Endothelial cell of umbilical vein (primary cell): ENCODE measurements at regions not wholly inside any gene's neighbourhood (a gene's known extent, or its start where the extent isn't known, plus 50 kb on each side); places are given as distances from the start of the nearest gene placed in this dataset.

Source experiments
- BruUV-seq: library from RNA; stranded (reverse); fragments of 400-500 nt; replicated peaks from 2 replicates; lab custom pipeline; 2021; lab: Mats Ljungman, UMichigan
- CTCF ChIA-PET: fragments of 300-600, 350-600 bp; sonication (Branson Sonifier 250); formaldehyde crosslinking; loops from one replicate; lab custom pipeline; 2021; ENCODE audit warnings: antibody characterized with exemption, inconsistent platforms; lab: Charles Lee
- POLR2A ChIA-PET: fragments of 300-600, 350-600 bp; sonication (Branson Sonifier 250); formaldehyde crosslinking; loops from one replicate; lab custom pipeline; 2021; ENCODE audit warnings: antibody characterized with exemption, inconsistent platforms; lab: Charles Lee
- DNase-seq: peaks from one replicate; pipeline ENCODE4 v3.0.0-alpha.2; 2011; ENCODE audit warnings: low read depth, low spot score
- FAIRE-seq: peaks from 2 replicates; lab custom pipeline; 2011; peaks lifted over from hg19 to GRCh38; lab: Jason Lieb, UNC
- H2AFZ ChIP-seq: 2 replicates; pipeline ENCODE4 v1.6.0; 2012; ENCODE audit warnings: low read depth, low read length, control low read depth, inconsistent platforms
- H3K27ac ChIP-seq: 2 replicates; pipeline ENCODE4 v1.5.1; 2011; ENCODE audit warnings: low read depth, mild to moderate bottlenecking, control low read depth, low read length, moderate library complexity; ENCODE audit not compliant: insufficient read depth
- H3K27me3 ChIP-seq, 2 experiments: 2 replicates each; pipeline versions ENCODE4 v1.6.0 to v1.6.1; 2011; ENCODE audit warnings: low read length in 2 of 2, mixed read lengths in 1 of 2; ENCODE audit not compliant: control insufficient read depth in 2 of 2, insufficient read depth in 2 of 2
- H3K36me3 ChIP-seq, 2 experiments: 2 replicates in 1 of 2; 3 replicates in 1 of 2; pipeline ENCODE4 v1.5.1; 2011; ENCODE audit warnings: low read length in 2 of 2, mild to moderate bottlenecking in 1 of 2, moderate library complexity in 1 of 2; ENCODE audit not compliant: control insufficient read depth in 2 of 2, insufficient read depth in 2 of 2; ENCODE audit errors: extremely low read depth in 1 of 2
- H3K4me1 ChIP-seq: 3 replicates; pipeline ENCODE4 v1.5.1; 2011; ENCODE audit warnings: mild to moderate bottlenecking, low read length; ENCODE audit not compliant: control insufficient read depth, insufficient read depth; ENCODE audit errors: extremely low read depth
- H3K4me2 ChIP-seq: 2 replicates; pipeline ENCODE4 v1.6.1; 2011; ENCODE audit warnings: low read length, control low read depth, mixed read lengths; ENCODE audit not compliant: insufficient read depth
- H3K4me3 ChIP-seq, 3 experiments: fragments of 200-600 bp in 1 of 3; sonication (generic), shearing (Covaris generic) in 1 of 3; replicated peaks in 1 of 3; 2 replicates each; pipeline ENCODE4 v1.5.1; 2011 to 2016; ENCODE audit warnings: control low read depth in 3 of 3, low read length in 3 of 3, mild to moderate bottlenecking in 2 of 3, inconsistent platforms in 1 of 3, low read depth in 1 of 3, moderate library complexity in 1 of 3; ENCODE audit not compliant: insufficient read depth in 1 of 3
- H3K79me2 ChIP-seq: 2 replicates; pipeline ENCODE4 v1.6.0; 2012; ENCODE audit warnings: low read length, inconsistent platforms; ENCODE audit not compliant: control insufficient read depth, insufficient read depth
- H3K9ac ChIP-seq: replicated peaks from 2 replicates; pipeline ENCODE3; 2011; ENCODE audit warnings: low read length, control low read depth; ENCODE audit not compliant: insufficient read depth; ENCODE audit errors: extremely low read depth
- H3K9me1 ChIP-seq: replicated peaks from 3 replicates; pipeline ENCODE4 v1.6.0; 2011; ENCODE audit warnings: mild to moderate bottlenecking, low read length; ENCODE audit not compliant: control insufficient read depth, insufficient read depth; ENCODE audit errors: extremely low read depth
- H3K9me3 ChIP-seq: replicated peaks from 2 replicates; pipeline ENCODE4 v1.5.1; 2012; ENCODE audit warnings: low read length, inconsistent platforms; ENCODE audit not compliant: control insufficient read depth, insufficient read depth
- H4K20me1 ChIP-seq: replicated peaks from 2 replicates; pipeline ENCODE3; 2011; ENCODE audit warnings: mild to moderate bottlenecking, low read length; ENCODE audit not compliant: control insufficient read depth, insufficient read depth; ENCODE audit errors: extremely low read depth
- EZH2 ChIP-seq: IDR thresholded peaks from 2 replicates; pipeline ENCODE4 v1.6.1; 2012; ENCODE audit warnings: borderline replicate concordance, low read depth, mild to moderate bottlenecking, moderate library complexity, low read length, inconsistent platforms; ENCODE audit not compliant: severe bottlenecking
- FOS ChIP-seq: IDR thresholded peaks from 2 replicates; pipeline ENCODE4 v1.6.1; 2011; ENCODE audit warnings: mild to moderate bottlenecking, low read length, moderate library complexity, borderline replicate concordance; ENCODE audit not compliant: insufficient read depth
- GATA2 ChIP-seq: IDR thresholded peaks from 2 replicates; pipeline ENCODE4 v1.7.0; 2011; ENCODE audit warnings: low read depth, mild to moderate bottlenecking, moderate library complexity, mixed read lengths, low read length; ENCODE audit not compliant: insufficient read length, insufficient read depth
- JUN ChIP-seq: IDR thresholded peaks from 2 replicates; pipeline ENCODE4 v1.6.1; 2011; ENCODE audit warnings: borderline replicate concordance, low read depth; ENCODE audit not compliant: insufficient read length, insufficient read depth
- MAX ChIP-seq: IDR thresholded peaks from 2 replicates; pipeline ENCODE4 v1.6.1; 2011; ENCODE audit not compliant: insufficient read depth, insufficient read length
- MYC ChIP-seq: IDR thresholded peaks from one replicate; pipeline ENCODE4 v1.6.1; 2011; ENCODE audit warnings: mild to moderate bottlenecking, low read depth, low read length
- POLR2A ChIP-seq: IDR thresholded peaks from 2 replicates; pipeline ENCODE4 v1.6.1; 2012; ENCODE audit warnings: low read depth, mild to moderate bottlenecking, control low read depth, low read length
- POLR2AphosphoS5 ChIP-seq: IDR thresholded peaks from 2 replicates; pipeline ENCODE4 v1.6.1; 2012; ENCODE audit warnings: low read depth, mild to moderate bottlenecking, control low read depth, low read length, moderate library complexity; ENCODE audit not compliant: insufficient read depth
- dilution Hi-C: fragments of 300-500 bp; cut with MboI; formaldehyde crosslinking; loops from one replicate; pipeline ENCODE4 v1.15.0; 2019; ENCODE audit warnings: low sequenced_read_pairs; ENCODE audit not compliant: extremely low pct_ligation_motif_present
- intact Hi-C: fragments of 100-400 bp; cut with micrococcal nuclease; formaldehyde crosslinking; loops from one replicate; pipeline ENCODE4 v1.10.0; 2022
- TF ChIP-seq, protein P1 (sequence below), 2 donors: IDR thresholded peaks; 1 replicate in 1 of 2; 2 replicates in 1 of 2; pipeline ENCODE4 v1.5.1; 2011; ENCODE audit warnings: low read length in 2 of 2, mild to moderate bottlenecking in 2 of 2, moderate library complexity in 2 of 2, control low read depth in 1 of 2, inconsistent platforms in 1 of 2, low read depth in 1 of 2; ENCODE audit not compliant: insufficient read depth in 1 of 2; ENCODE audit errors: extremely low read depth in 1 of 2

DNA sequence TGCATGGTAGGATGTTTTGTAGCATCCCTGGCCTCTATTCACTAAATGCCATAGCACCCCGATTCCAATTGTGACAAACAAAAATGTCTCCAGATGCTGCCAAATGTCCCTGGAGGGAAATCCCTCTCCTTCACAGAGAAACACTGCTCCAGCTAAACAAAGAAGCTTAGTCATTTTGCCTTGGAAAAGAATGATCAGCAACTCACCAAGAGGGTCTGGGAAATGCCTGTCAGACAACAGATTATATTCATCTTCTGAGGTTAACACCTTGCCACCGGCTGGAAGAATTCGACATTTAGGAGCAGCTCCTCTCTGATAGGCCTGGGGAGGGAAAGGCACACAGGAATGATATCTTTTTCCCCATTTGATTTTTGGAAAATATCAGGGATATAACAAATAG is 84.4 kb downstream of the NIBAN1 start:
- Histone ChIP-seq H3K27ac (no peak overlapping the region), H3K79me2 (no peaks in the 10 kb centered on the region), H3K9ac (no peak overlapping the region), H3K27me3 (no peaks in the 10 kb centered on the region), H3K4me1 (no peaks in the 10 kb centered on the region), H3K9me3 (no peaks in the 10 kb centered on the region), H3K36me3 (no peaks in the 10 kb centered on the region), H3K4me2 (no peak overlapping the region), H3K9me1 (no peaks in the 10 kb centered on the region), H2AFZ (no peak overlapping the region), H3K4me3 (no peak overlapping the region), H4K20me1 (no peaks in the 10 kb centered on the region)
- CTCF ChIA-PET, result no interaction called here
- no TSS peak for BruUV-seq
- TF ChIP-seq JUN (no peak), GATA2 (no peak), POLR2AphosphoS5 (no peak), EZH2 (no peak), FOS (no peak)
- TF ChIP-seq, protein P1, sequence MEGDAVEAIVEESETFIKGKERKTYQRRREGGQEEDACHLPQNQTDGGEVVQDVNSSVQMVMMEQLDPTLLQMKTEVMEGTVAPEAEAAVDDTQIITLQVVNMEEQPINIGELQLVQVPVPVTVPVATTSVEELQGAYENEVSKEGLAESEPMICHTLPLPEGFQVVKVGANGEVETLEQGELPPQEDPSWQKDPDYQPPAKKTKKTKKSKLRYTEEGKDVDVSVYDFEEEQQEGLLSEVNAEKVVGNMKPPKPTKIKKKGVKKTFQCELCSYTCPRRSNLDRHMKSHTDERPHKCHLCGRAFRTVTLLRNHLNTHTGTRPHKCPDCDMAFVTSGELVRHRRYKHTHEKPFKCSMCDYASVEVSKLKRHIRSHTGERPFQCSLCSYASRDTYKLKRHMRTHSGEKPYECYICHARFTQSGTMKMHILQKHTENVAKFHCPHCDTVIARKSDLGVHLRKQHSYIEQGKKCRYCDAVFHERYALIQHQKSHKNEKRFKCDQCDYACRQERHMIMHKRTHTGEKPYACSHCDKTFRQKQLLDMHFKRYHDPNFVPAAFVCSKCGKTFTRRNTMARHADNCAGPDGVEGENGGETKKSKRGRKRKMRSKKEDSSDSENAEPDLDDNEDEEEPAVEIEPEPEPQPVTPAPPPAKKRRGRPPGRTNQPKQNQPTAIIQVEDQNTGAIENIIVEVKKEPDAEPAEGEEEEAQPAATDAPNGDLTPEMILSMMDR (IDR thresholded peaks at IDR 0.05; ENCODE audit: extremely low read depth in 1 of 2, insufficient read depth in 1 of 2, low read depth in 1 of 2, low read length in 2 of 2), result no peak
- no peak for DNase-seq
- no peak for FAIRE-seq
- dilution Hi-C loops (no loop called here), intact Hi-C loops (no loop called here)
- POLR2A ChIA-PET, result no interaction called here

- H3K4me2 ChIP-seq, result no peak overlapping the region
- H3K4me3 ChIP-seq, result no peak overlapping the region
- FAIRE-seq, result no peak
- no peaks in the 10 kb centered on the region for H3K9me1 ChIP-seq
- no peak overlapping the region for H3K27ac ChIP-seq
- no peak for TF ChIP-seq MAX
- no peak for TF ChIP-seq GATA2
- no peak for TF ChIP-seq EZH2
- no peak for TF ChIP-seq POLR2AphosphoS5
- TF ChIP-seq MYC, result no peak
- TF ChIP-seq POLR2A, result no peak
- TF ChIP-seq, protein P1 (IDR thresholded peaks at IDR 0.05; ENCODE audit: extremely low read depth in 1 of 2, insufficient read depth in 1 of 2, low read depth in 1 of 2, low read length in 2 of 2), result no peak
- TF ChIP-seq JUN, result no peak
- TF ChIP-seq FOS, result no peak
- no peaks in the 10 kb centered on the region for H4K20me1 ChIP-seq
- intact Hi-C loops, result no loop called here
- no peaks in the 10 kb centered on the region for H3K27me3 ChIP-seq
- no peaks in the 10 kb centered on the region for H3K4me1 ChIP-seq
- ChIA-PET CTCF (no interaction called here), POLR2A (no interaction called here)
- no peaks in the 10 kb centered on the region for H3K36me3 ChIP-seq
- H2AFZ ChIP-seq, result no peak overlapping the region
- no peaks in the 10 kb centered on the region for H3K79me2 ChIP-seq
- dilution Hi-C loops, result no loop called here
- no peaks in the 10 kb centered on the region for H3K9me3 ChIP-seq
- no peak for DNase-seq
- BruUV-seq, result no TSS peak
- no peak overlapping the region for H3K9ac ChIP-seq
These were observed 85.1 kb downstream of the NIBAN1 start for GRCh38 chr1:184889166-184889565.
